Tibial nerve (tissue), 4 donors: ENCODE measurements at regions not wholly inside any gene's neighbourhood (a gene's known extent, or its start where the extent isn't known, plus 50 kb on each side); places are given as distances from the start of the nearest gene placed in this dataset.

ENCODE experiments used
- DNase-seq, 2 donors: peaks; one replicate each; pipeline ENCODE4 v3.0.0-alpha.2; 2019; ENCODE audit warnings: low spot score in 2 of 2
- H3K27ac ChIP-seq, 4 donors: fragments of 200-600 bp; sonication (generic) in 3 of 4; one replicate each; pipeline ENCODE4 v1.5.1; 2017 to 2019; ENCODE audit warnings: mild to moderate bottlenecking in 1 of 4
- H3K27me3 ChIP-seq, 2 donors: fragments of 200-600 bp; sonication (generic) in 1 of 2; one replicate each; pipeline versions ENCODE4 v1.5.1 to v1.6.0; 2017 to 2019
- H3K36me3 ChIP-seq, 3 donors: fragments of 200-600 bp; sonication (generic); one replicate each; pipeline ENCODE4 v1.5.1; 2018 to 2019
- H3K4me1 ChIP-seq, 4 donors: fragments of 200-600 bp; sonication (generic) in 3 of 4; one replicate each; pipeline ENCODE4 v1.5.1; 2017 to 2019
- H3K4me3 ChIP-seq, 4 donors: fragments of 200-600 bp; sonication (generic) in 3 of 4; one replicate each; pipeline ENCODE4 v1.5.1; 2017 to 2019; ENCODE audit warnings: mild to moderate bottlenecking in 1 of 4, moderate library complexity in 1 of 4
- H3K9me3 ChIP-seq, 4 donors: fragments of 200-600 bp; sonication (generic) in 3 of 4; one replicate each; pipeline ENCODE4 v1.5.1; 2017 to 2019
- EP300 ChIP-seq, 2 donors: sonication (generic); formaldehyde crosslinking; IDR thresholded peaks; one replicate each; pipeline ENCODE4 v1.6.1; 2017; ENCODE audit warnings: antibody characterized with exemption in 2 of 2, mild to moderate bottlenecking in 1 of 2
- POLR2A ChIP-seq, 2 donors: fragments of 450-650 bp; IDR thresholded peaks; one replicate each; pipeline ENCODE4 v1.6.1; 2017; ENCODE audit warnings: antibody characterized with exemption in 2 of 2, mild to moderate bottlenecking in 2 of 2, moderate library complexity in 2 of 2
- WGBS, 2 donors: methylation state at CpG; one replicate each; pipeline ENCODE4 v1.1.5; 2018; 5-methylcytosine and 5-hydroxymethylcytosine counted together
- TF ChIP-seq, protein P1 (sequence below), 5 experiments: fragments of 200-600 bp in 3 of 5; fragments of 450-650 bp in 2 of 5; sonication (generic) in 3 of 5; IDR thresholded peaks; one replicate each; pipeline ENCODE4 v1.5.1; 2016 to 2019; ENCODE audit warnings: antibody characterized with exemption in 5 of 5, mild to moderate bottlenecking in 3 of 5, moderate library complexity in 2 of 5

DNA sequence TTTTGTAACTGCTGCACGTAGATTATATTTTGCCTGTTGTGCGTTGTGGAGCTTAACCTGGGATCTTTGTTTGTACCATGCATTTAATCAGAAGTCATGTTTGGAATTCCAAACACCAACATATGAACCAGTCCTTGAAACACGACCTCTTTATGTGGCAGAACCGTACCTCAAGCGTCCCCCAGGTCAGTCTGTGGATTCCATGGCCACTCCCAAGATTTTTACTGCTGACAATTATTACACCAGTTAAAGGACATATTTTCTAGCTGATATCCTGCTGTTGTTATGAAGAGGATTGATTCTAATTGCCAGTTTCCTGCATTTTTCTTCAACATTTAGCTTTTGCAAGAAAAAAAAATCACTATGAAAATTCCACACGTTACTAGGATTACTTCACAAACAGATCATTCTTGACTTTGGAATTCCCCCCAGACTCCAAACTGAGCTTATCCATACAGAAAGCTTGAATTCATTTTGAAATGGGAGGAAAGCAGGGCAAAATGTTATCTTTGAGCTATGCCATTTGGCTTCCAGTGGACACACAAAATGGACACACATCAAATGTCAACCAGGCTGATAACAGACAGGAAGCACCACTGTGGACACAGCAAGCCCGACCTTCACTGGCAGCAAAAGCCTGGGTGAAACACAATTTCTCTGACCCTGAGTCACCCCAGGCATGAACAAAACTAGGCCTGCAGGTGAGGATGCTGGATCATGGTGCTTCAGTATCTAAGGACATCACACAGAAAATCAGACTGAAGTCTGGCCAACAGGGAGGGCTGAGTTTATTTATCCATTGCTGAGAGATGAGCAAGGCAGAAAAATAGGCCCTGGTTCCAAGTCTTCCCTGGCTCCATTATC, 542.9 kb upstream of the JAG1 start:
- Histone ChIP-seq H3K4me3 (no peak overlapping the region), H3K27ac (no peak overlapping the region), H3K27me3 (no peaks in the 10 kb centered on the region), H3K4me1 (peaks cover 0 to 14% (median 2%) of the 10 kb centered on the region in 4 donors), H3K36me3 (no peaks in the 10 kb centered on the region), H3K9me3 (no peaks in the 10 kb centered on the region)
- TF ChIP-seq POLR2A (IDR thresholded peaks at IDR 0.05) (no peak), EP300 (IDR thresholded peaks at IDR 0.05) (no peak)
- TF ChIP-seq, protein P1, sequence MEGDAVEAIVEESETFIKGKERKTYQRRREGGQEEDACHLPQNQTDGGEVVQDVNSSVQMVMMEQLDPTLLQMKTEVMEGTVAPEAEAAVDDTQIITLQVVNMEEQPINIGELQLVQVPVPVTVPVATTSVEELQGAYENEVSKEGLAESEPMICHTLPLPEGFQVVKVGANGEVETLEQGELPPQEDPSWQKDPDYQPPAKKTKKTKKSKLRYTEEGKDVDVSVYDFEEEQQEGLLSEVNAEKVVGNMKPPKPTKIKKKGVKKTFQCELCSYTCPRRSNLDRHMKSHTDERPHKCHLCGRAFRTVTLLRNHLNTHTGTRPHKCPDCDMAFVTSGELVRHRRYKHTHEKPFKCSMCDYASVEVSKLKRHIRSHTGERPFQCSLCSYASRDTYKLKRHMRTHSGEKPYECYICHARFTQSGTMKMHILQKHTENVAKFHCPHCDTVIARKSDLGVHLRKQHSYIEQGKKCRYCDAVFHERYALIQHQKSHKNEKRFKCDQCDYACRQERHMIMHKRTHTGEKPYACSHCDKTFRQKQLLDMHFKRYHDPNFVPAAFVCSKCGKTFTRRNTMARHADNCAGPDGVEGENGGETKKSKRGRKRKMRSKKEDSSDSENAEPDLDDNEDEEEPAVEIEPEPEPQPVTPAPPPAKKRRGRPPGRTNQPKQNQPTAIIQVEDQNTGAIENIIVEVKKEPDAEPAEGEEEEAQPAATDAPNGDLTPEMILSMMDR (IDR thresholded peaks at IDR 0.05), result no peak
- DNase-seq, result no peak
- WGBS, 2 donors, result 27 to 31% methylated on average over 7 of the region's 7 CpGs

DNA sequence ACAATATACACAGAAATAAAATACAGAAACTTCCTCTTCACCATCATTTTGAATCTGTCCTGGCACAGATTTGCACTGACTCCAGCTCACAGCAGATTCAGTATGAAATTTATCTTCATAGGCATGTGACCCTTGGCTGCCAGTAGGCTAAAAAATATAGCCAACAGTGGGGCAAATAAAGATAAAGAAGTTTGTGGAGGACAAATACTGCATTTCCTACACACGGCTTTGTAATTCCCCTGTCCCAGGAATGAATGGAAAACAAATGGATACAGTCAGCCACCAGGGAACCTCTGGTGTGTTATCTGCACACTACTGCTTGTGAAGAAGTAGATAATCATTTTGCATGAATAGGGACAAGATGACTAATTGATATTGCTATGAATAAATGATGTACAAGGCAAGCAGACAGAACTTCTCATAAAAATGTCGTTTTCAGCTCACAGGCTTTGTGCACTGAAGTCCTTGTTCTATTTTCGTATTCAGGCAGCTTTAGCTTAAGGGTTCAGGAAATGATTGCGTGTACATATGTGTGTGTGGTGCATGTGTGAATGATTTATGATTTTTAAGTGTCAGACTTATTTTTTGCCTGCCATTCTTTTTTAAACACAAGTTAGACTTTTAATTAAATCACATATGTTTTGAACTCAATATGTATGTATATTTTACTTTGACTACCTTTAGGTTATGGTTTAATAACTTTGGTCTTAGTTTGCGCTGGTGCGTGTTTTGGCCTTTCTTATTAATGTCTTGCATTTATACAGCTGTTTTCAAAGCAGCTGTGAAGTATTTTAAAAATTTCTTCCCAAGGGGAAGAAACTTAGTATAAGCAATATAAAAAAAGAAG, 543.8 kb upstream of the JAG1 start:
- TF ChIP-seq POLR2A (IDR thresholded peaks at IDR 0.05) (no peak), EP300 (IDR thresholded peaks at IDR 0.05) (no peak)
- TF ChIP-seq, protein P1 (IDR thresholded peaks at IDR 0.05), result no peak
- H3K9me3 ChIP-seq, result no peaks in the 10 kb centered on the region
- peaks cover 0 to 14% (median 2%) of the 10 kb centered on the region in 4 donors for H3K4me1 ChIP-seq
- peak overlapping the region in 1 of 4 donors; percentile 1 for H3K27ac ChIP-seq
- WGBS, 2 donors, result 53 to 54% methylated on average over 6 of the region's 6 CpGs
- H3K27me3 ChIP-seq, result no peaks in the 10 kb centered on the region
- no peak for DNase-seq
- no peak overlapping the region for H3K4me3 ChIP-seq
- H3K36me3 ChIP-seq, result no peaks in the 10 kb centered on the region

DNA sequence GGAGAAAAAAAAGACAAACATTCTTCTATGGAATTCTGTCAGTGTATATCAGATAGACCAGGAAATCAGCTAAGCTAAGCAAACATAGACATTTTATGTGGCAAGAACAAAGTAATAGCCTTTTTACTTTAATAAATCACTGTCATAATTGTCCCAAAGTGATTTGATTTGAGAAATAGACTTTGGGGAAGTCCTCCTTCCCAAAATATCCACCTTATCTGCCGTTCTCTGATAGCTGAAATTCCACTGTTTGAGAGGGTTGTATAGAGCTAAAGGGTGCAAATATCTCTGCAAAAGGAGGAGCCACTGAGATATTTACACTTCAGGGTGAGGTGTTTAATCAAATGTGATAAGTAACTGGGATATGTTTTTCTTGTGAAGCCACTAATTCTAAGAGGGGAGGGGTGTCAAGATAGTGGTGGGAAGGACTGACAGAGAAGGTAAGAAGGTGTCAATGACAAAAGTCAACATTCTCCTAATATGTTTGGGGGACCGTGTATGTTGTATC, 544.4 kb upstream of the JAG1 start:
- no peak for DNase-seq
- H3K36me3 ChIP-seq, result no peaks in the 10 kb centered on the region
- peaks cover 0 to 14% (median 2%) of the 10 kb centered on the region in 4 donors for H3K4me1 ChIP-seq
- no peak overlapping the region for H3K27ac ChIP-seq
- no peak overlapping the region for H3K4me3 ChIP-seq
- WGBS, 2 donors, result 60 to 83% methylated on average over 2 of the region's 2 CpGs
- no peaks in the 10 kb centered on the region for H3K9me3 ChIP-seq
- TF ChIP-seq, protein P1 (IDR thresholded peaks at IDR 0.05), result no peak
- TF ChIP-seq POLR2A (IDR thresholded peaks at IDR 0.05), result no peak
- TF ChIP-seq EP300 (IDR thresholded peaks at IDR 0.05), result no peak
- H3K27me3 ChIP-seq, result no peaks in the 10 kb centered on the region

DNA sequence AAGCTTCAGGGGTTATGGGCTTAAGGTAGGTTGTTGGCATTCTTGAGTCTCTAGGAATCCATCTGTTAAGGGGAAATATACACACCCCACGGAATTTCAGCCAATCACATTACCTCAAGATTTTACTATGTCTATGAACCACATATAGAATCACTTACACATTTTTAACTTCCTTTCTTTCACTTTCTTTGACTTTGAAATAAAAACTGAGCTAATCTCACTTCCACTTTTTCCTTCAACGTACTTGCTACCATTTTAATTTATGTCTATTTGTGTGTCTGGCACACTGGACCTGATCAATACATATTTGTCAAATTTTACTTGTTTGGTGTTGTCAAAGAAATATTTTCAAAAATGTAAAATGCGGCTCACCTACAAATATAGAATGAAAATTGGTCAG, 545.4 kb upstream of the JAG1 start:
- H3K27ac ChIP-seq, result no peak overlapping the region
- TF ChIP-seq POLR2A (IDR thresholded peaks at IDR 0.05) (no peak), EP300 (IDR thresholded peaks at IDR 0.05) (no peak)
- TF ChIP-seq, protein P1 (IDR thresholded peaks at IDR 0.05), result no peak
- H3K4me3 ChIP-seq, result no peak overlapping the region
- no peaks in the 10 kb centered on the region for H3K9me3 ChIP-seq
- peaks cover 0 to 14% (median 2%) of the 10 kb centered on the region in 4 donors for H3K4me1 ChIP-seq
- DNase-seq, result no peak
- no peaks in the 10 kb centered on the region for H3K36me3 ChIP-seq
- no peaks in the 10 kb centered on the region for H3K27me3 ChIP-seq
- 83 to 93% methylated on average over 3 of the region's 3 CpGs for WGBS, 2 donors
